ENCODE measurements at regions not wholly inside any gene's neighbourhood (a gene's known extent, or its start where the extent isn't known, plus 50 kb on each side); places are given as distances from the start of the nearest gene placed in this dataset.

DNA sequence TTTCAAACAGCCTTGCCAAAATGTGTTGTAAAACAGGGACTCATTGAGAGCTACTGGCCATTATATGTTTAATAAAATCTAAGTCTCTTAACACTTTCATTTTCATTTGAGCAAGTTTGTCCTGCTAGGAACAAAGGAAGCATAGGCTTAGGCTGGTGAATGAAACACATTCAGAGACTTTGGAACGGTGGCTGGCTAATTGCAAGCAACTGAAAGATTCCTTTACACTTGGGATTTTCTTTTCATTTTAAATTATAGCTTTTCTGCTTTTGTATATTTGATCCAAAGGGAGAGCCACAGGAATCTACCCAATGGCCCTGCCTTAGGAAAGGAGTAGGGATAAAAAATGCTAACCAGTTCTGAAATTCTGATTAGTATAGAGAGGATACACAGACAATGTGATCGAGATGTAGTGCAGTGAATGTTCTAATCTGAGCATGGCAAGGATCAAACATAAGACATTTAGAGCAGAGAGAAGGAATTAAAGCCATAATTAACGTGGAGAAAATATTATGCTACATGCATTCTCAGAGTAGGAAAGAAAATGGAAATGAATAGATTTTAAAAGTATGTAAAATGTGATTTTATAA is 911.4 kb upstream of the SLC39A10 start:
- Histone ChIP-seq H3K27ac (no peak overlapping the region), H3K9me3 (no peaks in the 10 kb centered on the region), H3K4me1 (no peaks in the 10 kb centered on the region), H3K27me3 (no peaks in the 10 kb centered on the region), H3K36me3 (no peaks in the 10 kb centered on the region), H3K4me3 (no peak overlapping the region)
- intact Hi-C loops (cut with DNase I; ENCODE audit: low total_unique reads), result no loop called here
- TF ChIP-seq POLR2AphosphoS5 (IDR thresholded peaks at IDR 0.05) (no peak), POLR2A (IDR thresholded peaks at IDR 0.05) (no peak), EP300 (IDR thresholded peaks at IDR 0.05) (no peak)
- TF ChIP-seq, protein P1, sequence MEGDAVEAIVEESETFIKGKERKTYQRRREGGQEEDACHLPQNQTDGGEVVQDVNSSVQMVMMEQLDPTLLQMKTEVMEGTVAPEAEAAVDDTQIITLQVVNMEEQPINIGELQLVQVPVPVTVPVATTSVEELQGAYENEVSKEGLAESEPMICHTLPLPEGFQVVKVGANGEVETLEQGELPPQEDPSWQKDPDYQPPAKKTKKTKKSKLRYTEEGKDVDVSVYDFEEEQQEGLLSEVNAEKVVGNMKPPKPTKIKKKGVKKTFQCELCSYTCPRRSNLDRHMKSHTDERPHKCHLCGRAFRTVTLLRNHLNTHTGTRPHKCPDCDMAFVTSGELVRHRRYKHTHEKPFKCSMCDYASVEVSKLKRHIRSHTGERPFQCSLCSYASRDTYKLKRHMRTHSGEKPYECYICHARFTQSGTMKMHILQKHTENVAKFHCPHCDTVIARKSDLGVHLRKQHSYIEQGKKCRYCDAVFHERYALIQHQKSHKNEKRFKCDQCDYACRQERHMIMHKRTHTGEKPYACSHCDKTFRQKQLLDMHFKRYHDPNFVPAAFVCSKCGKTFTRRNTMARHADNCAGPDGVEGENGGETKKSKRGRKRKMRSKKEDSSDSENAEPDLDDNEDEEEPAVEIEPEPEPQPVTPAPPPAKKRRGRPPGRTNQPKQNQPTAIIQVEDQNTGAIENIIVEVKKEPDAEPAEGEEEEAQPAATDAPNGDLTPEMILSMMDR (IDR thresholded peaks at IDR 0.05), result no peak
- DNase-seq, result peak in 1 of 2 donors; percentile 13
- 31 to 45% (median 42%) methylated on average over 3 of the region's 3 CpGs for WGBS, 5 donors

DNA sequence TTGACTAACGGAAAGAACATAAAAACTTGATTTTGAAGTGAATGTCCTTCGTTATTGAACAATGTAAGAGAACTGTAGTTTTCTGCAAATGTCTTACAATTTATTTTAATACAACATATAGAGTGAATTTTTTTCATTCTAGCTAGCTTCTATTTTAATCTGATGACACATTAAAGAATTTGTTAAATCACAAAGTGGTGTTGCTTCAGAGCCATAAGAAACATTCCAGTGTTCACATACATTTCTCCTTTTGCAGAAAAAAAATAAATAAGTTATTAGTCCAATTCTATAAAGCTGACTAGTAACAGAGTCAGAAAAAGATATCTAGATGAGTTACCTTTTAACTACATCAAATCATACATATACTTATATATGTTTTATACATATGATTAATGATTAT is 914.3 kb upstream of the SLC39A10 start:
- WGBS, 5 donors, result 82 to 92% (median 90%) methylated on average over 2 of the region's 2 CpGs

DNA sequence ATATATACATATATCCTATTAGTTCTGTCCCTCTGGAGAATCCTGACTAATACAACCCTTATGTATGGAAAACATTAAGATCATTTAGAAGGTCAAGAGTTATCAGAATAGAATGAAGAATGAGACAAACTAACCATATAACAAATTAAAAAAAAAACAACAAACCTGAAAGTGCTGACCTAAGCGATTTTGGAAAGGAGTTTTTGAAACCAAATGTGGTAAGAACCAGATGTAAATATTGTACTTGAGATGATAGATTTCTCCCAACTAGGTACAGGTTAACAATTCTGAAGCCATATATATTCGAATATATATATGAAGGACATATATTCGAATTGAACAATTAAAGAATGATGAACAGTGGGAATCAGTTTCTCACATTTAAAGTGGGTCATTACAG is 917.8 kb upstream of the SLC39A10 start:
- no peaks in the 10 kb centered on the region for H3K4me1 ChIP-seq
- intact Hi-C loops (cut with DNase I; ENCODE audit: low total_unique reads), result no loop called here
- WGBS, 5 donors, result 73 to 90% (median 84%) methylated on average over 3 of the region's 3 CpGs

More for the DNA sequence above, 914.3 kb upstream of the SLC39A10 start:
- Histone ChIP-seq H3K27ac (no peak overlapping the region), H3K36me3 (no peaks in the 10 kb centered on the region), H3K4me1 (no peaks in the 10 kb centered on the region), H3K27me3 (no peaks in the 10 kb centered on the region), H3K4me3 (no peak overlapping the region), H3K9me3 (no peaks in the 10 kb centered on the region)
- TF ChIP-seq POLR2A (IDR thresholded peaks at IDR 0.05) (no peak), EP300 (IDR thresholded peaks at IDR 0.05) (no peak), POLR2AphosphoS5 (IDR thresholded peaks at IDR 0.05) (no peak)
- TF ChIP-seq, protein P1 (IDR thresholded peaks at IDR 0.05), result no peak
- intact Hi-C loops (cut with DNase I; ENCODE audit: low total_unique reads), result no loop called here
- no peak for DNase-seq

DNA sequence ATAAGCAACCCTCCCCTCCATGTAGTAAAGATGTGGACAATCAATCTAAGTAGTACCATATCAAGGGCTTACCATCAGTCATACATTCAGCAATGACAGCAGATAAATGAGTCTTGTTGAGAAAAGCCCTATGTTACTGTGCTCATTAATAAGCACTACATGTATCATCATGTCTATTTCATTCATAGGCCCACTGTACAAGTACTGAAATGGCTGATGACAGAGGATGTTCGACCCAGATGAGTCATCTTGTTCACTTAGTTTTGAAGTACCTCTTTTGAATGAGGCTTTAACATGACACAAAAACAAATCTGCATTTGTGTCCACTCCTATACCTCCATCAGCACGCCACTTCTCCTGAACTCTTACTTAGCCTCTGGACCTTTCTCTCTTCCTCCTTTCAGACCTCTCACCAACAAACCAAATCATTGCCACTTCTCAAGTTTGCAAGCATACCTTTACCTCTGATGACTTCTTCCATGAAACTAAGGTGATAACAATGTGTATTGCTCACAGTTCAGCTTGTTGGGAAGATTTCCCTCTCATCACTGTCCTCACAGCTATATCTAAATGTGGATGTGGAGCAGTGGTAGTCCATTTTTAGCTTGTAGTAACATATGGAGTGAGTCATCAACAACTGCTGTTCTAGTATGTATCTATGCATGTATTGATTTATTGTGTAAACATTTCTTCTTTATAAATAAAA is 921.0 kb upstream of the SLC39A10 start:
- 65 to 79% (median 74%) methylated on average over 2 of the region's 2 CpGs for WGBS, 5 donors
- intact Hi-C loops (cut with DNase I; ENCODE audit: low total_unique reads), result no loop called here
- Histone ChIP-seq H3K36me3 (no peaks in the 10 kb centered on the region), H3K4me1 (no peaks in the 10 kb centered on the region), H3K27ac (no peak overlapping the region), H3K4me3 (no peak overlapping the region), H3K9me3 (peaks cover 0 to 15% (median 7%) of the 10 kb centered on the region in 4 donors), H3K27me3 (no peaks in the 10 kb centered on the region)
- TF ChIP-seq POLR2A (IDR thresholded peaks at IDR 0.05) (no peak), POLR2AphosphoS5 (IDR thresholded peaks at IDR 0.05) (no peak), EP300 (IDR thresholded peaks at IDR 0.05) (no peak)
- TF ChIP-seq, protein P1 (IDR thresholded peaks at IDR 0.05), result no peak
- DNase-seq, result no peak

More for the DNA sequence above, 917.8 kb upstream of the SLC39A10 start:
- no peaks in the 10 kb centered on the region for H3K36me3 ChIP-seq
- H3K9me3 ChIP-seq, result peaks cover 0 to 12% (median 5%) of the 10 kb centered on the region in 4 donors
- no peak for TF ChIP-seq POLR2AphosphoS5 (IDR thresholded peaks at IDR 0.05)
- TF ChIP-seq, protein P1 (IDR thresholded peaks at IDR 0.05), result no peak
- no peak for TF ChIP-seq EP300 (IDR thresholded peaks at IDR 0.05)
- TF ChIP-seq POLR2A (IDR thresholded peaks at IDR 0.05), result no peak
- H3K27ac ChIP-seq, result no peak overlapping the region
- no peaks in the 10 kb centered on the region for H3K27me3 ChIP-seq
- DNase-seq, result no peak
- H3K4me3 ChIP-seq, result no peak overlapping the region

Data from stomach (tissue), 8 donors.